ENCODE measurements at regions not wholly inside any gene's neighbourhood (a gene's known extent, or its start where the extent isn't known, plus 50 kb on each side); places are given as distances from the start of the nearest gene placed in this dataset.

GRCh38 chr20:25750765-25751696 is 54.4 kb upstream of the ZNF337 start:
- TF ChIP-seq CTCF (IDR thresholded peaks at IDR 0.05) (no peak), EZH2 (IDR thresholded peaks at IDR 0.05) (no peak), EZH2phosphoT487 (IDR thresholded peaks at IDR 0.05) (no peak)
